T-helper 1 cell (primary cell): ENCODE measurements at regions not wholly inside any gene's neighbourhood (a gene's known extent, or its start where the extent isn't known, plus 50 kb on each side); places are given as distances from the start of the nearest gene placed in this dataset.

Experiments used
- DNase-seq, 5 donors: peaks; one replicate each; pipeline ENCODE4 v3.0.0-alpha.2; 2012 to 2020

- no peak for DNase-seq
These were observed 194.7 kb upstream of the TLL1 start for GRCh38 chr4:165678236-165678935.

GRCh38 chr4:165678936-165679325 is 194.1 kb upstream of the TLL1 start:
- DNase-seq: no peak

GRCh38 chr4:165680821-165681220 is 192.2 kb upstream of the TLL1 start:
- DNase-seq: no peak

- no peak for DNase-seq
These were observed 190.4 kb upstream of the TLL1 start for GRCh38 chr4:165682611-165683010.

DNA sequence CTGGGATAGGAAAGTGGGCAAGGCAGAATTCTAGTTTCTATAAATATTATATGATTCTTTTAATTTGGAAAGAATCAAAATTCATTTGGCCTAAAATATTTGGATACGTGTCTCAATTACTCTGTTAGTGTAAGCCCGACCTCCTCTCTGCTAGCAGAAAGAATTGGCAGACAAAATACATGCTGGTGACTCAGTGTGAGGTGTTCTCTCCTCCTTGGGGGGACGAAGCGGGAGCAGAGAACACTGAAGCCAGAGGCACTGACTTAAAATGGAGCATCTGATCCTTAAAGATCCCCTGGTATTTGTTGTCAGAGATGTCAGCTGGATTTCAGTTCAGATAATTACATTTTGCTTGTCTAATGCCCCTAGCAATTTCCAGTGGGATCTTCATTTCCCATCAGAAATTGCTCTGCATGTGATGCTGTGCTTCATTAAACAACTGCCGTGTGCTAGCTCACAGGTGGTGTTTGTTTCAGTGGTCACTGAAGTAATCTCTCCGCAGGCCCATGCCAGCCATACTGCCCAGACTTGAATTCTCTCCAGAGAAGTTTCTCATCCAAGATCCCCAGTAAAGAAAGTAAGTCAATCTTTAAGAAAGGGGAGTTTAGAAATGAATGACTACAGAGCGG is 188.7 kb upstream of the TLL1 start:
- no peak for DNase-seq

GRCh38 chr4:165686756-165687155 is 186.3 kb upstream of the TLL1 start:
- DNase-seq: no peak

DNA sequence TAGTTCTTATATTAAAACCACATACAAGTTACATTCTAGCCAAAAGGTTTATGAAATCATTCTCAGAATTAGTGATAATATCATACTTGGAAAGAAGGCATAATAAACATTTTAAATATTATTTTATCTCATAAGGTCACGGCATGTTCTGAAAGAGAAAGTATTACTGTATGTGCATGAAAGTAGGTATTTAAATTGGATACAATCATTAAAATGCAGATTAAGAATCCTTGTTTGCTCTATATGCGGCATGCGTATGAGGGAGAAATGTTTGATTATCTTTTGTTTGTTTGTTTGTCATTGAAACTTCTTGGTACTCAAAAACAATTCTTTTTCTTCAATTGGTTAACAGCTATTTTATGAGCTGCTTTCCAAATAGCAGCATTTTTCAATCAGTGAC is 183.9 kb upstream of the TLL1 start:
- no peak for DNase-seq

GRCh38 chr4:165692082-165692481 is 181.0 kb upstream of the TLL1 start:
- no peak for DNase-seq

DNA sequence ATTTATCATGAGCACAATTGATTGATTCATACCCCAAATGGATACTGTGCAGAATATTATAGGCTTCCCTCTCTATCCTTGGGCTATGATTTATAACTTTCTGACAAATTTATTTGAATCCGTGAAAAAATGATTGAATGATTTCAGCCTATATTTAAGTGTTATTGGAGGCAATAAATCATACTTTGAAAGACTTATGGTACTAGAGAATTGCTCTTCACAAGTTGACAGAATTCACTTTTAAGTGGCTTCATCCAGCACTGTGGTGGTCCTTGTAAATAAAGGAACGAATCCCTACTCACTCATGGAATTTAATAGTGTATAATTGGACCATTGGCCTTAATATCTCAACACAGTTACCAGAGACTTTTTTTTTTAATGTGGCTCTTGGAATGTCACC is 174.8 kb upstream of the TLL1 start:
- DNase-seq: no peak

DNA sequence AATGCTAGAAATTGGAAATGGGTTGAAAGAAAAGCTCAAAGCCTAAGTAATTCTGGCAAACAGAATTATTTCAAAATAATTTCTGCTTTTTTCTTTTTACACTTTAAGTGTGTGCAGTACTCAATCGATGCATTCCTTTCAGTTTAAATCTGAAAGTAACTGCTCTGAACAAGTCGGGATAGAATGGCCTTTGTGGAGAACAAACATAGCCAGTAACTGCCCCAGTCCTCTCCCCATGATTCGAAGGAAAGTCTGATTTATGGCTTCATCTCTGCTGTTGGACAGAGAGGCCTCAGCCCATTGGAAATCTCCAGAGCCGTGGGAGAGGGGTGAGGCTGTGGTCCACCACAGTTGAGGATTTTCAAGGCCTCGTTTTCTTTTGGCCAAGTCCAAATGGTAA is 174.0 kb upstream of the TLL1 start:
- DNase-seq: no peak

DNA sequence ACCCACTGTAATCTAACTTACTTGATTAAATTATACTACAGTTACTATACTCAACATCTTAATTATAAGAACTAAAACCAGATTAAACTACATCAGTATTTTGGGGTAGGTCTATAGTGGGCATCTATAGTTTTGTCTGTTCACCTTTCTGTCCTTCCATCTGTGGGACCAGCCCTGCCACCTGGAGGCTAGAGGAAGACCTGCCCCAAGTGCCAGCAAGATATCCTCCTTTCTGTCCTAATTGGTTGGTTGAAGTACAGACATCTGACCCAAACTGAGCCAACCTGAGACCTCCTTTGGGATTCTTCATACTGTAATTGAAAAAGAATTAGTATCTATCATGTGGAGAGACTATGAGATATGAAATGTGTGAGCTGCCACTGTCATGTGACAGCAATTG is 172.2 kb upstream of the TLL1 start:
- no peak for DNase-seq

DNA sequence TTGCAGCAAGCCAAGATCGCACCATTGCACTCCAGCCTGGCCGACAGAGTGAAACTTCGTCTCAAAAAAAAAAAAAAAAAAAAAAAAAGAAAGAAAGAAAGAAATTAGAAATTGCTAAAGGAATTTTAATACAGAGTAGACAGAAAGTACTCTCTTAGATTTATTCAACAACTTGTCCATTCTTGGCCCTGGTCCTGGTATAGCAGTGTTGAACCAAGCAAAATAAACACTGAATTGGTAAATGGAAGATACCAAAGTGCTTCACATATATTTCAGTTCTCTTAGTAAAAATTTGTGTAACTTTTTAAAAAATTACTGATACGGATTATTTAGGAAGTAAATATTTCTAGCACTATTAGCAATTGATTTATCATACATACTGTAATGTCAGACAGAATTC is 165.9 kb upstream of the TLL1 start:
- no peak for DNase-seq

DNA sequence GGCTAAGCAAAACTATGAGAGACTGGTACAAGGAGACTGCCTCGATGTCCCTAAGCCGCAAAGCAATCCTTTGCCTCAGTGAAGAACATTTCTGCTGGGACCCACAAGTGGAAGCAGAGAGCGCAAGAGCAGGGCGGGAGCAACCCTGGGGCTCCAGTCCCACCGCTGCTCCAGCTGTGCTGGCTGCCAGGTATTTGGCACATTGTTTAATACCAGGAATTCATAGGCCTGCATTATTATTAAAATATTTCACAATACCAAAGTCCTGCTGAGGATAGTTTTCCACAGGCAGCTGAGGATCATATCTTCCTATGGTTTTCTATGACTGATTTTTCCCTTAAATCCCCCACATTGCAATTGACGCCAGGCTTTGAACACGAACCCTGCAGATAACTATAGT is 163.5 kb upstream of the TLL1 start:
- DNase-seq: no peak

DNA sequence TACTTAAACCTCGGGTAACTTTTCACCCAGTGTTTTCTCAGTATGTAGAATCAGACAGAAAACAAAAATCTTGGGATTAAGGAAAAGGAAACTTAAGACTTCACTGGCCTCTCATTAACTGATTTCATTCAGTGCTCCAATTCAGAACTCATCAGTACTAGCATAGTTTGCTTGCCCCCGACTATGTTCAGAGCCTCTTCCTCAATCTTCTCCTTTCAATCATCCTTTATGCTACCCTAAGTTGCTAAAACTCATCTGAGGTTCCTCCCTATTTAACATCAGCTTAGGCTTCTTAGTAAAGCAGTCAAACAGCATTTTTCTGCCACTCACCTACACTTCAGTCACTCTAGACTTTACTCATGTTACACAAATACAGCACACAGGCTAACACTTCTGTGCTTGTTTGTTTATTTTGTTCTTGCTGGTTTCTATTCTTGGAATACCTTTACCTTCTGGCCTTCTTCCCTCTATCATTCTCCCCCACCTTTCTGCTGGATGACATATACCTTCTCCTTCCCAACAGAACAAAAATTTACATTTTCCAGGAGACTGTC is 163.0 kb upstream of the TLL1 start:
- no peak for DNase-seq

GRCh38 chr4:165711436-165711835 is 161.6 kb upstream of the TLL1 start:
- DNase-seq: no peak

DNA sequence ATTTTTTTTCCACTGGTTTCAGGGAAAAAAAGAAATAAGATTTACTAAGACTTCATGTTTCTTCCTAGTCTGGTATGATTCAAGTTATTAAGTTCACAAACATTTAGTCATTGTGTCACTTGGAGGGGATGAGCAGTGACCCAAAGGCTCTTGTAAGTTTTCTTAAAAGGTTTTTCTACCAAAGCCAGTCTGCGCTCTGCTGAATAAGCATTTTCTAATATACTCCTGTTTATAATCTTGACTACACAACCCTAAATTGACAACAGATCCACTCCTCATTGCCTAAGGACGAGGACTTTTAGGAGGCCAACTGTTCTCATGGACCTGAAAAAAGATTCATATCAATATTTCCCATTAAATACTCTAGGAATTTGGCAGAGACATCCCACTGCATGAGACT is 161.1 kb upstream of the TLL1 start:
- DNase-seq: no peak

DNA sequence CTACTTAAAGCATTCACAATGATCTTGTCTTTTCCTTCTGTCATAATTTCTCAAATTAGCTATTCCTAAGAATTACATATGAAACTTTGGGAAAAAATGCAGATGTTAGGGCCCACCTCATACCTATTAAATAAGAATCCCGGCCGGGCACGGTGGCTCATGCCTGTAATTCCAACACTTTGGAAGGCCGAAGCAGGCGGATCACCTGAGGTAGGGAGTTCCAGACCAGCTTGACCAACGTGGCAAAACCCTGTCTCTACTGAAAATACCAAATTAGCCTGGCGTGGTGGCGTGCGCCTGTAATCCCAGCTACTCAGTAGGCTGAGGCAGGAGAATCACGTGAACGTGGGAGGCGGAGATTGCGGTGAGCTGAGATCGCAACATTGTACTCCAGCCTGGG is 158.4 kb upstream of the TLL1 start:
- no peak for DNase-seq

GRCh38 chr4:165715211-165715610 is 157.8 kb upstream of the TLL1 start:
- DNase-seq: no peak

DNA sequence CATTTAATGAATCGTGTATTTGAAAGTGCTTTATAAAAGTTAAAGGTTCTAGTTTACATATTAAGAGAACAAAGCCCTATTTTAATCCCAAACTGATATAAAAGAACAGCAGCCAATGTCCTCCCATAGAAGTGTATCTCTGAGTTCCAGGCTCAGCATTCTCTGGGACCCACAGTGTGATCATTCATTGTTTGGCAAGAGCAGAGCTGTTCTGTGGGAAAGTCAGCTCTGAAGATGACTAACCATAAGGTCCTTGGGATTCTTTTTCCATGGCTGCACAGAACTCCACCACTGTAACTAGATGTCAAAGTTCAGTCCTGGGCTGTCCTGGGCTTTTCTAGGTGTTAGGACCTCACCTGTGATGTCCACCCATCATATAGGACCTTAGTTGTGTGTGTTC is 157.0 kb upstream of the TLL1 start:
- no peak for DNase-seq

DNA sequence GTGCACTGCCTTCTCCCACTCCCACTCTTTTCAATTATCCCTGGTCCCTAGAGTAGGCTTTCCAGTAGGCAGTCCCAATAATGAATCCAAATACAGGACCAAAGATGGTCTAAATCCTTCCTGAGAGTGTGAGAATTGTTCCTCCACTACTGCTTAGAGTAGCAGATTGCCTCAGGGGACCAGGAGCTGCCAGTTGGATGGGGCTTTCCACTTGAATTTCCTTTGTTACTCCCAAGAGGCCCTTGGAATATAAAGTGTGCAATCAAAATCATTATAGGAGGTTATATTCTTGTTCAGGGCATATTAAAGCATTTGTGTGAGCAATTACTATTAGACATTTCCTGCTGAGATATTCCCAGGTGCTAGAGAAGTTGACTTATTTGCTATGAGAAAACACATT is 156.6 kb upstream of the TLL1 start:
- no peak for DNase-seq

GRCh38 chr4:165718660-165719059 is 154.4 kb upstream of the TLL1 start:
- no peak for DNase-seq

DNA sequence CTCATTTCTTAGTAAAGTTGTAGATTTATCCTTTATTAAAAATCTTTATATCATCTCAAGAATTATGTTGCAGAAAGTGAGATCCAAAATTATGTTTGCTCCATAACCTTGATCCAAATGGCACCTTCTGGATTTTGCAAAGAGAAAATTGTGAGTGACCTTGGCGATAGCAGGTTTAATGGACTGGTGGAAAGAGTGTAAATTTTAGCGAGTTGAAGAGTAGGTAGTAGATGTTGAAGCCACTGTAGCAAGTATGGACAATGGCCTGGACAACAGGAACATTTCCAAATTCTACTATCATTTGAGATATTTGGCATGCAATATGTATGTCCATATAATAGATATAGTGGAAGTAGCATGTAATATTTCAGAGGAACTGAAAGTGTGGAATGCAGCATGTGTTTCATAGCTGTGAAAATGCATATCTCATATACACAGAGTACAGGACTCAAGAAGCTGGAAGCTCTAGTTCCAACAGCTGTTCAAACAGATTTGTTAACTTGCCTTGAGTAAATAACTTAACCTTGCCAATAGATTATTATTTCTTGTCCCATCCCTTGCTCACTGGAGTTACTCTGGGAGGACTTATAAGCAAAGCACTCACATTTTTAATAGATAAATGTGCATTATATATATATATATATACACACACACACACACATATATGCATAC is 152.5 kb upstream of the TLL1 start:
- DNase-seq: no peak

DNA sequence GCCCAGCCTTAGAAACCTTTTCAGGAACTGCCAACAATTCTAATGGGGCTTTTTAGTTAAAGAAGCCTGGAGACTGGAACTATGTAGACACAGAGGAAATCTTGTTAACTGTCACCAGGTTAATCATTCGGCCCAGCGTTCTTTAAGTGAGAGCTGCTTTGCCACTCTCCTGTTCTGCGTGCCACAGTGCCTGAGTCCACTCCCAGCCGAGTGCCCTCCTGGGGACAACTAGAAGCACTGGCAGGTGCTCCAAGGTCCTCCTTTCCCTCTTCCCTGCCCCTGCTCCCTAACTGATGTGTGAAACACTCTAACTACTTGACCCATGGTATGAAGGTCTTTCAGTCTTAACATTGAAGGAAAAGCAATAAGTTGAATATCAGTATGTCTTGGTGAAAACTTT is 151.2 kb upstream of the TLL1 start:
- no peak for DNase-seq
